ENCODE measurements at regions not wholly inside any gene's neighbourhood (a gene's known extent, or its start where the extent isn't known, plus 50 kb on each side); places are given as distances from the start of the nearest gene placed in this dataset.

DNA sequence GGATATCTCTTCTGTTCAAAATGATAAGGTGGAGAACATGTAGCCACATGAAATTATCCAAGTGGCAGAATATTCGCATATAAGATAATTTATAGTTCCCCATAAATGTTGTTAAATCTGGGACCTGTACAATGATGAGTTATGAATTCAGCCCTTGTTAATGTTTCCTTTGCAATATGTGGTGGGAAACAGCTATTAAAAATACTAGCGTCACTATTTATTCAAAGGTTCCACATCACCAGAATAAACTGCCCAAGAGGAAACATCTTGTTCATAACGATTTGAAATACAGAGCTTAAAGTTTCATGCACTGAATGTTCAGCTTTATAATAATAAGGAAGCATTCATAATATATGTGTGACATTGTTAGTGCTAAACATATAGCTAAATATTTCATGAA is 223.9 kb upstream of the TCF4 start:
- TF ChIP-seq, protein P1, sequence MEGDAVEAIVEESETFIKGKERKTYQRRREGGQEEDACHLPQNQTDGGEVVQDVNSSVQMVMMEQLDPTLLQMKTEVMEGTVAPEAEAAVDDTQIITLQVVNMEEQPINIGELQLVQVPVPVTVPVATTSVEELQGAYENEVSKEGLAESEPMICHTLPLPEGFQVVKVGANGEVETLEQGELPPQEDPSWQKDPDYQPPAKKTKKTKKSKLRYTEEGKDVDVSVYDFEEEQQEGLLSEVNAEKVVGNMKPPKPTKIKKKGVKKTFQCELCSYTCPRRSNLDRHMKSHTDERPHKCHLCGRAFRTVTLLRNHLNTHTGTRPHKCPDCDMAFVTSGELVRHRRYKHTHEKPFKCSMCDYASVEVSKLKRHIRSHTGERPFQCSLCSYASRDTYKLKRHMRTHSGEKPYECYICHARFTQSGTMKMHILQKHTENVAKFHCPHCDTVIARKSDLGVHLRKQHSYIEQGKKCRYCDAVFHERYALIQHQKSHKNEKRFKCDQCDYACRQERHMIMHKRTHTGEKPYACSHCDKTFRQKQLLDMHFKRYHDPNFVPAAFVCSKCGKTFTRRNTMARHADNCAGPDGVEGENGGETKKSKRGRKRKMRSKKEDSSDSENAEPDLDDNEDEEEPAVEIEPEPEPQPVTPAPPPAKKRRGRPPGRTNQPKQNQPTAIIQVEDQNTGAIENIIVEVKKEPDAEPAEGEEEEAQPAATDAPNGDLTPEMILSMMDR (IDR thresholded peaks at IDR 0.05), result no peak
- TF ChIP-seq POLR2AphosphoS5 (IDR thresholded peaks at IDR 0.05; ENCODE audit: low read depth, low read length), result no peak
- TF ChIP-seq, protein P2, sequence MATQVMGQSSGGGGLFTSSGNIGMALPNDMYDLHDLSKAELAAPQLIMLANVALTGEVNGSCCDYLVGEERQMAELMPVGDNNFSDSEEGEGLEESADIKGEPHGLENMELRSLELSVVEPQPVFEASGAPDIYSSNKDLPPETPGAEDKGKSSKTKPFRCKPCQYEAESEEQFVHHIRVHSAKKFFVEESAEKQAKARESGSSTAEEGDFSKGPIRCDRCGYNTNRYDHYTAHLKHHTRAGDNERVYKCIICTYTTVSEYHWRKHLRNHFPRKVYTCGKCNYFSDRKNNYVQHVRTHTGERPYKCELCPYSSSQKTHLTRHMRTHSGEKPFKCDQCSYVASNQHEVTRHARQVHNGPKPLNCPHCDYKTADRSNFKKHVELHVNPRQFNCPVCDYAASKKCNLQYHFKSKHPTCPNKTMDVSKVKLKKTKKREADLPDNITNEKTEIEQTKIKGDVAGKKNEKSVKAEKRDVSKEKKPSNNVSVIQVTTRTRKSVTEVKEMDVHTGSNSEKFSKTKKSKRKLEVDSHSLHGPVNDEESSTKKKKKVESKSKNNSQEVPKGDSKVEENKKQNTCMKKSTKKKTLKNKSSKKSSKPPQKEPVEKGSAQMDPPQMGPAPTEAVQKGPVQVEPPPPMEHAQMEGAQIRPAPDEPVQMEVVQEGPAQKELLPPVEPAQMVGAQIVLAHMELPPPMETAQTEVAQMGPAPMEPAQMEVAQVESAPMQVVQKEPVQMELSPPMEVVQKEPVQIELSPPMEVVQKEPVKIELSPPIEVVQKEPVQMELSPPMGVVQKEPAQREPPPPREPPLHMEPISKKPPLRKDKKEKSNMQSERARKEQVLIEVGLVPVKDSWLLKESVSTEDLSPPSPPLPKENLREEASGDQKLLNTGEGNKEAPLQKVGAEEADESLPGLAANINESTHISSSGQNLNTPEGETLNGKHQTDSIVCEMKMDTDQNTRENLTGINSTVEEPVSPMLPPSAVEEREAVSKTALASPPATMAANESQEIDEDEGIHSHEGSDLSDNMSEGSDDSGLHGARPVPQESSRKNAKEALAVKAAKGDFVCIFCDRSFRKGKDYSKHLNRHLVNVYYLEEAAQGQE (IDR thresholded peaks at IDR 0.05; ENCODE audit: insufficient read depth in 1 of 2, low read depth in 2 of 2, low read length in 1 of 2), result no peak

Data from Panc1 (cell line).